ENCODE measurements at regions not wholly inside any gene's neighbourhood (a gene's known extent, or its start where the extent isn't known, plus 50 kb on each side); places are given as distances from the start of the nearest gene placed in this dataset.

- TF ChIP-seq PML (IDR thresholded peaks at IDR 0.05; ENCODE audit: low read length): no peak
- TF ChIP-seq CREM (IDR thresholded peaks at IDR 0.05; ENCODE audit: low read depth): no peak
- TF ChIP-seq SREBF2 (IDR thresholded peaks at IDR 0.05; ENCODE audit: low read length): no peak
- TF ChIP-seq NRF1 (conservative IDR thresholded peaks at IDR 0.05; ENCODE audit: low read depth, low read length): no peak
- TF ChIP-seq TARDBP (IDR thresholded peaks at IDR 0.05; ENCODE audit: borderline replicate concordance): no peak
- TF ChIP-seq RELB (IDR thresholded peaks at IDR 0.05; ENCODE audit: low read depth): no peak
- TF ChIP-seq USF1 (IDR thresholded peaks at IDR 0.05; ENCODE audit: borderline replicate concordance, extremely low read length, insufficient read depth, low read depth, low read length): no peak
- no peak for TF ChIP-seq NR2C2 (IDR thresholded peaks at IDR 0.05; ENCODE audit: borderline replicate concordance, control insufficient read depth, insufficient read length, low read depth)
- no peak for TF ChIP-seq HDAC6 (IDR thresholded peaks at IDR 0.05; ENCODE audit: unreplicated experiment)
These were observed 114.6 kb upstream of the CTBP2 start (continued) for GRCh38 chr10:125274961-125275360.

- no TSS peak for BruUV-seq (replicated peaks)
- Histone ChIP-seq H3K79me2 (ENCODE audit: control insufficient read depth, insufficient read depth, low read length) (no peaks in the 10 kb centered on the region), H3K4me3 (no peak overlapping the region), H3K9me3 (replicated peaks; ENCODE audit: control insufficient read depth, insufficient read depth, low read length) (no peaks in the 10 kb centered on the region), H3K9ac (ENCODE audit: control insufficient read depth, insufficient read depth, low read length) (no peak overlapping the region), H3K27ac (ENCODE audit: control insufficient read depth, insufficient read depth) (no peak overlapping the region), H2AFZ (ENCODE audit: control insufficient read depth, low read depth, low read length) (no peak overlapping the region), H3K36me3 (ENCODE audit: control insufficient read depth in 2 of 2, insufficient read depth in 2 of 2, low read length in 1 of 2) (no peaks in the 10 kb centered on the region), H3K4me1 (ENCODE audit: control insufficient read depth, insufficient read depth, low read length) (no peaks in the 10 kb centered on the region), H3K27me3 (replicated peaks in 1 of 2; ENCODE audit: control insufficient read depth in 2 of 2, insufficient read depth in 2 of 2, low read length in 1 of 2) (no peaks in the 10 kb centered on the region), H4K20me1 (ENCODE audit: control insufficient read depth, insufficient read depth) (no peaks in the 10 kb centered on the region; the same call in 1 of the 2 replicates), H3K4me2 (ENCODE audit: control insufficient read depth, insufficient read depth) (no peak overlapping the region)
- 44% methylated on average over 8 of the region's 8 CpGs for WGBS (ENCODE audit: insufficient coverage, insufficient replicate concordance, low lambda C conversion rate, missing lambda C conversion rate)
- ATAC-seq: no peak
- in situ Hi-C loops (cut with MboI): no loop called here
- ChIA-PET SMC1A (ENCODE audit: uncharacterized antibody, unreplicated experiment) (no interaction called here), CTCF (no interaction called here), RAD21 (ENCODE audit: unreplicated experiment) (no interaction called here), POLR2A (no interaction called here)
- intact Hi-C loops (cut with micrococcal nuclease; ENCODE audit: unreplicated experiment): no loop called here
- FAIRE-seq: no peak
- no peak for DNase-seq (ENCODE audit: low read depth, low spot score)
- TF ChIP-seq SKIL (IDR thresholded peaks at IDR 0.05; ENCODE audit: low read depth, poor library complexity, severe bottlenecking) (no peak), PRDM15 (CRISPR knock-in tag; IDR thresholded peaks at IDR 0.05) (no peak), MEF2B (IDR thresholded peaks at IDR 0.05; ENCODE audit: partially characterized antibody, poor library complexity, severe bottlenecking) (no peak), IRF5 (IDR thresholded peaks at IDR 0.05; ENCODE audit: borderline replicate concordance) (no peak)
These were observed 112.7 kb upstream of the CTBP2 start for GRCh38 chr10:125273023-125273422.
